ENCODE measurements at regions not wholly inside any gene's neighbourhood (a gene's known extent, or its start where the extent isn't known, plus 50 kb on each side); places are given as distances from the start of the nearest gene placed in this dataset.

- ChIA-PET SMC1A (ENCODE audit: uncharacterized antibody, unreplicated experiment) (interaction anchor here (0.9 to 1.0 kb wide), 2 partner anchors 40 to 83 kb away, joined by 3 read pairs; no protein-coding TSS in a partner anchor), POLR2A (no interaction called here), RAD21 (ENCODE audit: unreplicated experiment) (no interaction called here), CTCF (interaction anchor here (0.6 kb wide), 1 partner anchor 1905 kb away, joined by 3 read pairs; no protein-coding TSS in a partner anchor)
- Histone ChIP-seq H3K27me3 (replicated peaks in 1 of 2; ENCODE audit: control insufficient read depth in 2 of 2, insufficient read depth in 2 of 2, low read length in 1 of 2) (no peaks in the 10 kb centered on the region), H3K27ac (ENCODE audit: control insufficient read depth, insufficient read depth) (no peak overlapping the region), H3K79me2 (ENCODE audit: control insufficient read depth, insufficient read depth, low read length) (no peaks in the 10 kb centered on the region), H2AFZ (ENCODE audit: control insufficient read depth, low read depth, low read length) (no peak overlapping the region), H3K4me2 (ENCODE audit: control insufficient read depth, insufficient read depth) (no peak overlapping the region), H3K9ac (ENCODE audit: control insufficient read depth, insufficient read depth, low read length) (no peak overlapping the region), H3K4me1 (ENCODE audit: control insufficient read depth, insufficient read depth, low read length) (peaks cover 20% of the 10 kb centered on the region), H3K36me3 (ENCODE audit: control insufficient read depth in 2 of 2, insufficient read depth in 2 of 2, low read length in 1 of 2) (no peaks in the 10 kb centered on the region), H3K4me3 (no peak overlapping the region), H4K20me1 (ENCODE audit: control insufficient read depth, insufficient read depth) (no peaks in the 10 kb centered on the region), H3K9me3 (replicated peaks; ENCODE audit: control insufficient read depth, insufficient read depth, low read length) (no peaks in the 10 kb centered on the region; the same call in 2 of the 3 replicates)
- in situ Hi-C loops (cut with MboI) (no loop called here), intact Hi-C loops (cut with micrococcal nuclease; ENCODE audit: unreplicated experiment) (no loop called here)
- no TSS peak for BruUV-seq (replicated peaks)
- FAIRE-seq (no peak), DNase-seq (ENCODE audit: low read depth, low spot score) (no peak), ATAC-seq (no peak)
- TF ChIP-seq SMARCA5 (IDR thresholded peaks at IDR 0.05) (no peak), MTA2 (IDR thresholded peaks at IDR 0.05; ENCODE audit: low read depth) (no peak), IKZF1 (conservative IDR thresholded peaks at IDR 0.05) (no peak), STAT1 (conservative IDR thresholded peaks at IDR 0.05) (no peak), CREM (IDR thresholded peaks at IDR 0.05; ENCODE audit: low read depth) (no peak), HDGF (IDR thresholded peaks at IDR 0.05) (no peak), RBBP5 (conservative IDR thresholded peaks at IDR 0.05) (no peak), FOXK2 (IDR thresholded peaks at IDR 0.05) (no peak), NR2F1 (conservative IDR thresholded peaks at IDR 0.05) (no peak), SUPT20H (IDR thresholded peaks at IDR 0.05; ENCODE audit: borderline replicate concordance, control insufficient read depth, low read depth, low read length) (no peak), RAD21 (IDR thresholded peaks at IDR 0.05; ENCODE audit: insufficient read depth, low read depth, low read length) (no peak), MEF2A (IDR thresholded peaks at IDR 0.05; ENCODE audit: insufficient read depth, low read depth, low read length) (no peak), MXI1 (IDR thresholded peaks at IDR 0.05; ENCODE audit: low read depth, low read length) (no peak), POLR2AphosphoS2 (IDR thresholded peaks at IDR 0.05; ENCODE audit: low read depth, low read length) (no peak), NR2C2 (IDR thresholded peaks at IDR 0.05; ENCODE audit: borderline replicate concordance, control insufficient read depth, insufficient read length, low read depth) (no peak), ZNF622 (IDR thresholded peaks at IDR 0.05) (no peak), SRF (IDR thresholded peaks at IDR 0.05; ENCODE audit: low read depth in 2 of 2, low read length in 2 of 2) (no peak), E2F4 (IDR thresholded peaks at IDR 0.05; ENCODE audit: low read depth, low read length) (no peak)
- TF ChIP-seq, protein P1, sequence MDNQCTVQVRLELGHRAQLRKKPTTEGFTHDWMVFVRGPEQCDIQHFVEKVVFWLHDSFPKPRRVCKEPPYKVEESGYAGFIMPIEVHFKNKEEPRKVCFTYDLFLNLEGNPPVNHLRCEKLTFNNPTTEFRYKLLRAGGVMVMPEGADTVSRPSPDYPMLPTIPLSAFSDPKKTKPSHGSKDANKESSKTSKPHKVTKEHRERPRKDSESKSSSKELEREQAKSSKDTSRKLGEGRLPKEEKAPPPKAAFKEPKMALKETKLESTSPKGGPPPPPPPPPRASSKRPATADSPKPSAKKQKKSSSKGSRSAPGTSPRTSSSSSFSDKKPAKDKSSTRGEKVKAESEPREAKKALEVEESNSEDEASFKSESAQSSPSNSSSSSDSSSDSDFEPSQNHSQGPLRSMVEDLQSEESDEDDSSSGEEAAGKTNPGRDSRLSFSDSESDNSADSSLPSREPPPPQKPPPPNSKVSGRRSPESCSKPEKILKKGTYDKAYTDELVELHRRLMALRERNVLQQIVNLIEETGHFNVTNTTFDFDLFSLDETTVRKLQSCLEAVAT (IDR thresholded peaks at IDR 0.05): no peak
- TF ChIP-seq, protein P2, sequence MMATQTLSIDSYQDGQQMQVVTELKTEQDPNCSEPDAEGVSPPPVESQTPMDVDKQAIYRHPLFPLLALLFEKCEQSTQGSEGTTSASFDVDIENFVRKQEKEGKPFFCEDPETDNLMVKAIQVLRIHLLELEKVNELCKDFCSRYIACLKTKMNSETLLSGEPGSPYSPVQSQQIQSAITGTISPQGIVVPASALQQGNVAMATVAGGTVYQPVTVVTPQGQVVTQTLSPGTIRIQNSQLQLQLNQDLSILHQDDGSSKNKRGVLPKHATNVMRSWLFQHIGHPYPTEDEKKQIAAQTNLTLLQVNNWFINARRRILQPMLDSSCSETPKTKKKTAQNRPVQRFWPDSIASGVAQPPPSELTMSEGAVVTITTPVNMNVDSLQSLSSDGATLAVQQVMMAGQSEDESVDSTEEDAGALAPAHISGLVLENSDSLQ (IDR thresholded peaks at IDR 0.05): no peak
- WGBS (ENCODE audit: insufficient coverage, insufficient replicate concordance, low lambda C conversion rate, missing lambda C conversion rate): 19% methylated on average over 2 of the region's 2 CpGs
Measured at GRCh38 chr6:16047435-16047990, 81.4 kb upstream of the MYLIP start.

Measured in GM12878 (cell line).